ENCODE measurements at regions not wholly inside any gene's neighbourhood (a gene's known extent, or its start where the extent isn't known, plus 50 kb on each side); places are given as distances from the start of the nearest gene placed in this dataset.

DNA sequence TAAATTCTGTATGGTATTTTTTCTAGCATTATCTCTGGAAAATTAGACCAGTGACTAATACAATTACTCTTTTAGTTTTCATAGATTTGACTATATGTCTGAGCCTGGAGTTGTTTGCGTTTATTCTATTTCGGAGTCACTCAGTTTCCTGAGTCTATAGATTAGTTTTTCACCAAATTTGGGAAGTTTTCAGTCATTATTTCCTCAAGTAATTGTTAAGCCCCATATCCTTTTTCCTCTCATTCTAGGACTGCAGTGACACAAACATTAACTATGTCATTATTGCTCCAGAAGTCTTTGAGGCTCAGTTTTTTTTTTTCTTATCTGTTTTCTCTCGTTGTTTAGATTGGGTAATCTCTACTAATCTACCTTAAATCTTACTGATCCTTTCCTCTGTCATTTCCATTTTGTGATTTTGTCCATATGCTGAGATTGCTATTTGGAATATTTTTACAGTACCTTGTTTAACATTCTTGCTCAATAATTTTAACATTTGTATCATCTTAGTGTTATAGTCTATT lies 886.2 kb downstream of the LTN1 start:
- TF ChIP-seq POLR2A (IDR thresholded peaks at IDR 0.05; ENCODE audit: low read depth, low read length) (no peak), POLR2AphosphoS5 (IDR thresholded peaks at IDR 0.05; ENCODE audit: insufficient read depth, low read depth, low read length) (no peak), FOS (IDR thresholded peaks at IDR 0.05; ENCODE audit: borderline replicate concordance, insufficient read depth, low read length) (peak; percentile 4), JUN (IDR thresholded peaks at IDR 0.05; ENCODE audit: borderline replicate concordance, insufficient read depth, insufficient read length, low read depth) (no peak), EZH2 (IDR thresholded peaks at IDR 0.05; ENCODE audit: borderline replicate concordance, low read depth, low read length, severe bottlenecking) (no peak), MYC (IDR thresholded peaks at IDR 0.05; ENCODE audit: low read depth, low read length) (no peak), GATA2 (IDR thresholded peaks at IDR 0.05; ENCODE audit: insufficient read depth, insufficient read length, low read depth, low read length) (peak; percentile 55)
- TF ChIP-seq, protein P1, sequence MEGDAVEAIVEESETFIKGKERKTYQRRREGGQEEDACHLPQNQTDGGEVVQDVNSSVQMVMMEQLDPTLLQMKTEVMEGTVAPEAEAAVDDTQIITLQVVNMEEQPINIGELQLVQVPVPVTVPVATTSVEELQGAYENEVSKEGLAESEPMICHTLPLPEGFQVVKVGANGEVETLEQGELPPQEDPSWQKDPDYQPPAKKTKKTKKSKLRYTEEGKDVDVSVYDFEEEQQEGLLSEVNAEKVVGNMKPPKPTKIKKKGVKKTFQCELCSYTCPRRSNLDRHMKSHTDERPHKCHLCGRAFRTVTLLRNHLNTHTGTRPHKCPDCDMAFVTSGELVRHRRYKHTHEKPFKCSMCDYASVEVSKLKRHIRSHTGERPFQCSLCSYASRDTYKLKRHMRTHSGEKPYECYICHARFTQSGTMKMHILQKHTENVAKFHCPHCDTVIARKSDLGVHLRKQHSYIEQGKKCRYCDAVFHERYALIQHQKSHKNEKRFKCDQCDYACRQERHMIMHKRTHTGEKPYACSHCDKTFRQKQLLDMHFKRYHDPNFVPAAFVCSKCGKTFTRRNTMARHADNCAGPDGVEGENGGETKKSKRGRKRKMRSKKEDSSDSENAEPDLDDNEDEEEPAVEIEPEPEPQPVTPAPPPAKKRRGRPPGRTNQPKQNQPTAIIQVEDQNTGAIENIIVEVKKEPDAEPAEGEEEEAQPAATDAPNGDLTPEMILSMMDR (IDR thresholded peaks at IDR 0.05; ENCODE audit: extremely low read depth in 1 of 2, insufficient read depth in 1 of 2, low read depth in 1 of 2, low read length in 2 of 2) = no peak
- TF ChIP-seq, protein P2, sequence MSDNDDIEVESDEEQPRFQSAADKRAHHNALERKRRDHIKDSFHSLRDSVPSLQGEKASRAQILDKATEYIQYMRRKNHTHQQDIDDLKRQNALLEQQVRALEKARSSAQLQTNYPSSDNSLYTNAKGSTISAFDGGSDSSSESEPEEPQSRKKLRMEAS (IDR thresholded peaks at IDR 0.05; ENCODE audit: insufficient read depth, insufficient read length) = no peak
